ENCODE measurements at regions not wholly inside any gene's neighbourhood (a gene's known extent, or its start where the extent isn't known, plus 50 kb on each side); places are given as distances from the start of the nearest gene placed in this dataset.

DNA sequence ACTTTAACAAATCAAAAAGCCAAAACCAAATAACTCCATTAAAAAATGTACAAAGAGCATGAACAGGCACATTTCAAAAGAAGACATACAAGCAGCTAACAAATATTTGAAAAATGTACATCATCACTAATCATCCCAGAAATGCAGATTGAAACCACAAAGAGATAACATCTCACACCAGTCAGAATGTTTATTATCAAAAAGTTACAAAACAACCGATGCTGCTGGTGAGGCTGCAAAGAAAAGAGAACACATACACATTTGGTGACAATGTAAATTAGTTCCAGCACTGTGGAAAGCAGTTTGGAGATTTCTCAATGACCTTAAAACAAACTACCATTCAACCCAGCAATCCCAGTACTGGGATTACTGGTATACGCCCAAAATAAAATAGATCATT, 756.0 kb upstream of the PCDH20 start:
- TF ChIP-seq, protein P1, sequence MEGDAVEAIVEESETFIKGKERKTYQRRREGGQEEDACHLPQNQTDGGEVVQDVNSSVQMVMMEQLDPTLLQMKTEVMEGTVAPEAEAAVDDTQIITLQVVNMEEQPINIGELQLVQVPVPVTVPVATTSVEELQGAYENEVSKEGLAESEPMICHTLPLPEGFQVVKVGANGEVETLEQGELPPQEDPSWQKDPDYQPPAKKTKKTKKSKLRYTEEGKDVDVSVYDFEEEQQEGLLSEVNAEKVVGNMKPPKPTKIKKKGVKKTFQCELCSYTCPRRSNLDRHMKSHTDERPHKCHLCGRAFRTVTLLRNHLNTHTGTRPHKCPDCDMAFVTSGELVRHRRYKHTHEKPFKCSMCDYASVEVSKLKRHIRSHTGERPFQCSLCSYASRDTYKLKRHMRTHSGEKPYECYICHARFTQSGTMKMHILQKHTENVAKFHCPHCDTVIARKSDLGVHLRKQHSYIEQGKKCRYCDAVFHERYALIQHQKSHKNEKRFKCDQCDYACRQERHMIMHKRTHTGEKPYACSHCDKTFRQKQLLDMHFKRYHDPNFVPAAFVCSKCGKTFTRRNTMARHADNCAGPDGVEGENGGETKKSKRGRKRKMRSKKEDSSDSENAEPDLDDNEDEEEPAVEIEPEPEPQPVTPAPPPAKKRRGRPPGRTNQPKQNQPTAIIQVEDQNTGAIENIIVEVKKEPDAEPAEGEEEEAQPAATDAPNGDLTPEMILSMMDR (IDR thresholded peaks at IDR 0.05; ENCODE audit: extremely low read depth in 1 of 2, insufficient read depth in 1 of 2, low read depth in 1 of 2, low read length in 2 of 2), result no peak
- TF ChIP-seq POLR2A (IDR thresholded peaks at IDR 0.05; ENCODE audit: low read depth, low read length) (no peak), MAX (IDR thresholded peaks at IDR 0.05; ENCODE audit: insufficient read depth, insufficient read length) (no peak), JUN (IDR thresholded peaks at IDR 0.05; ENCODE audit: borderline replicate concordance, insufficient read depth, insufficient read length, low read depth) (no peak), EZH2 (IDR thresholded peaks at IDR 0.05; ENCODE audit: borderline replicate concordance, low read depth, low read length, severe bottlenecking) (no peak), POLR2AphosphoS5 (IDR thresholded peaks at IDR 0.05; ENCODE audit: insufficient read depth, low read depth, low read length) (no peak)

Data from endothelial cell of umbilical vein (primary cell).